ENCODE measurements at regions not wholly inside any gene's neighbourhood (a gene's known extent, or its start where the extent isn't known, plus 50 kb on each side); places are given as distances from the start of the nearest gene placed in this dataset.

- no peak for TF ChIP-seq ZFP30 (CRISPR knock-in tag; IDR thresholded peaks at IDR 0.05; ENCODE audit: borderline replicate concordance)
- no peak for TF ChIP-seq POLR2A (conservative IDR thresholded peaks at IDR 0.05)
- no peak for TF ChIP-seq TCFL5 (CRISPR knock-in tag; conservative IDR thresholded peaks at IDR 0.05)
- no peak for TF ChIP-seq ZNF696 (CRISPR knock-in tag; conservative IDR thresholded peaks at IDR 0.05)
These were observed 82.6 kb upstream of the MAGI1 start for GRCh38 chr3:66121318-66121717.
